ENCODE measurements at regions not wholly inside any gene's neighbourhood (a gene's known extent, or its start where the extent isn't known, plus 50 kb on each side); places are given as distances from the start of the nearest gene placed in this dataset.

DNA sequence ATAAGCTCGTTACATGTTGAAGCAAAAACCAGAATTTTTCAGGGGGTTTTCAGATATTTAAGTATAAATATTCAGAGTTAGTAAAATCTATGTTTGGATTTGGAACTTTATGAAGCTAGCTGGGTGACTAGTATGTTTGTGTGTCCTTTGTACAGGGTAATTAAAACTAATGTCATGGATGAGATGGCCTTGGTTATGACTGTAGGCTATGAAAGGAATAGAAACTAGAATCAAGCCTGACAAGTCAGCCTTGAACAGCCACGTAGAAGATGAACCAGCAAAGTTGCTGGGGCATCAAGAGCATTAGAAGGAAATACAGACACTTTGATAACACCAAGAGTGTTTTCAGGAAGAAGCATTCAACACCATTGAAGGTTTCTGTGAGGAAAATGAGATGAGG lies 825.1 kb upstream of the CNTNAP5 start:
- no peak for DNase-seq

DNA sequence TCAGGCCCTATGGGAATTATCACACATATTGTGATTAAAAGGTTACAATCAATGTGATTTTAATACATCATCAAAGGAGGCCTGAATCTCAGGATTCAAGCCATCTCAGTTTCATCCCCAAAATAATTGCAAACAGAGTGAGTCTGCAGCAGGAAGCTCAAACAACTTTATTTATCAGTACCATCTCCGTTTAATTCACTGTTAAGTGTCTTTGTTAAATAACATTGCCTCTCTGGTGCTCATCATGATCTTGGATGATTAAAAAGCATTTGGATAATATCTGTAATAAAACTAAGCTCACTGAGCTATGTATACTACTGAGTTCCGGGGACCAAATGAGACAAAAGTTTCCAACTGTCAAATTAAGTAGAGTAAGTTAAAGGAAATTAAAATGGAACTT lies 817.8 kb upstream of the CNTNAP5 start:
- no peak for DNase-seq

DNA sequence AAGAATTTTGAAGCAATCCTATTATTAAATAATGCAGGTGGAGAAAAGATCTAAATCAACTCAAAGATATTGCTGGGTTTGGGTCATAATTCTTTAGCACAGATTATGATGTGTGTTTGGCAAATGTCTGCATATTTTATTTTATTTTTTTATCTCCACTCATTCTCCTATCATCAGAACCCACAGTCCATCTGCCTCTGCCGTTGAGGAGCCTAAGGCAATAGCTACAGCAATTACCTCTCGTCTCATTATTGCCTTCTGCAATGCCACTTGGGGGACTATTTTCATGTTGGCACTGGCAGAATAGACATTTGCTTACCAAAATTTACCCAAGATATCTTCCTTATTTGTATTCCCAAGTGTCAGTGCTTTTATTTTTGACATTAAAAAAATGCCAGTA lies 815.9 kb upstream of the CNTNAP5 start:
- no peak for DNase-seq

DNA sequence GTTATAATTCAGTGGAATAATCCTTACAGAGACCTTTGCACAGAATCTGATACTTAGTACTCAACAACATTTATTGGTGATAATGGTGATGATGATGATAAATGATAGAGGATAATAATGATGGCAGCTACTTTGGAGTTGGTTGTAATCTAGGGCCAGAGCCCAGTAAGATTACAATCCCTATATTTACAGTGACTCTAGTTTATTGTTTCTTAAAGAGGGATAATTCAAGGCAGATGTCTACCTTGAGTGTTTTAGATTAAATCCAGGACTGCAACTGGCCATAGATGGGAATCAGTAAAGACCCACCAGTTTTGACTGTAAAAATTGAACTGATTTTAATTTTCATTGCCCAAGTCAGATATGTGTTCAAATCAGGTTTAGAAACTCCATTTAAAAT lies 813.9 kb upstream of the CNTNAP5 start:
- no peak for DNase-seq

DNA sequence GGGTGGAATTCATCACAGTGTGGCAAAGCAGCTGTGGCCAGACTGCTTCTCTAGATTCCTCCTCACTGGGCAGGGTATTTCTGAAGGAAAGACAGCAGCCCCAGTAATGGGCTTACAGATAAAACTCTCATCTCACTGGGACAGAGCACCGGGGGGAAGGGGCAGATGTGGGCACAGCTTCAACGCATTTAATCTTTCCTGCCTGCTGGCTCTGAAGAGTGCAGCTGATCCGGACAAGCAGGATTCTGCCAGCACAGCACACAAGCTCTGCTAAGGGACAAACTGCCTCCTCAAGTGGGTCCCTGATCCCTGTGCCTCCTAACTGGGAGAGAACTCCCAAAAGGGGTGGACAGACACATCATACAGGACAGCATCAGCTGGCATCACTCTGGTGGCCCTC lies 779.9 kb upstream of the CNTNAP5 start:
- DNase-seq = peak; percentile 11

DNA sequence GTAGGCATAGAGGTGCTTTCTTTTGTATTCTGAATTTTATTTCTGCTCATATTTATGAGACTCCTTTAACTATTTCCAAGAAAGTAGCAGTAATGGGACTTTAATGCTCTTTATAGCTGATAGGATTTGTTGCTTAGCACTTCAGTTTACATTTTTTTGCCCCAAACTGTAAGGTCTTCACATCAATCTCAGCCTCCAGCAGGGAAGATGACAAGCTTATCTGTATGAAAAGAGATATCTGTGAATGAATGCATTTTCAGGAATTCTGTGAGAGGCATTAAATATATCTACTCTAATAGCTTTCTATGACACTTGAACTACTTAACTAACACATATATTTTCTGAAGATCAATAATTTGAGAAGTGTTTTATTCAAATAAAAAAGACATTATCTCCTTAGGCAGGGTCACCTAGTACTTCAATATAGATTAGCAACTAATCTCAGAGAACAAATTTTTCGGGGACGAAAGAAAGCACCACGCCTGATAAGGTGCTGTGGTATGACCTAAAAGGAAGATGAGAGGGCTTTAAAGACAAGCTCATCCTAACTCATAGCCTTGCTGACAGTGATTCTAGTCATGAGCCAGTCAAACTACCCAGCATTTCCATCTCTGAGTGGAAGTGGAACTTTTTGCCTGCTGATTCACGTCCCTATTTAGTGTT lies 766.1 kb upstream of the CNTNAP5 start:
- no peak for DNase-seq

DNA sequence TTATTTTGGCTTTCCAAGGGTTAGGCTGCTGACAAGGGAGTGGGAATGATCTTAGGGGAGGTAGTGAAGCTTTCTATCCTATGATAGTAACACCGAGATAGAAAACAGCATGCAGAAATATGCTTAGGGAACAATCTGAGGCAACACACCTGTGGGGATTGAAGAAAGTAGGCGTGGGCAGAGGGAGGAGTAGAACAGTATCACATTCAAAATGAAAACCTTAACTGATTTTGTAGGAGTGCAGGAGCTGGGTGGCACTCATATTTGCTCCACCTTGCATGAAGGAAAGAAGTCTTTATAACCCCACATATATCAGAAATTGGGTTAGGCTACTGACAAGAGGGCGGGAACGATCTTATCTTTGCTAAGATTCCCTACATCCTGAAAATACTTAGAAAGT lies 762.2 kb upstream of the CNTNAP5 start:
- DNase-seq = no peak

DNA sequence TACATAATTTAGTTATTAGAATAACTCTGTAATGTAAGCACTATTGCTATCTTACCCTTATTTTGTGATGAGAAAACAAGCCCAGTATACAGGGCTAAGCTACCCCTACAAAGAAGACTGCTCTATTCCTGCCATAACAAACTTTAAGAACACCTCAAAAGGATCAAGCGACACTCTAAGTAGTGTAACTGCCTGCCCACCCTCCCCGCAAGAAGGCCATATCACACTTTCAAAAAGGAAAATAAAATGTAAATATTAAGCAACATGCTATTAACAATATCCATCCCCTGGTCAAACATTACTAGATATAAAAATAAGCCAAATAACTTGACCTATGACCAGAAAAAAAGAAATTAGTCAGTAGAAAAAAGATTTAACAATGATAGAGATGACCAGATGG lies 741.7 kb upstream of the CNTNAP5 start:
- DNase-seq = no peak

DNA sequence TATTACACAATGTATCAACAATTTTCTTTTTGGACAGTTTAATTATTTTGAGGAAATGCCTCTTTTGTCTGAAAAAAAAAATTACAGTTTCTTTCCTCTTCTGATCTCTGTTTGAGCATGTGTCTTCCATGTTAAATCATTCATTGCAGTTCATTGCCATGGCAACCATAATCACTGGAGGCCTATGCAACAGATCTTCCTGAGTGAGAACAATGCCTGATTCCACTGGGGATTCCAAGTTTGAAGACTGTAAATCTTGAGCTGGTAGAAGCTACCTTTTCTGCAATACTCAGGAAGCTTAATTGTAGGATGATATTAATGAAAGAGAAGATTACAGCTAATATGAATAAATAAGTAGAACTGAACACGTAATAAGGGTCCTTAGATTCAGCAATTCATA lies 721.4 kb upstream of the CNTNAP5 start:
- peak; percentile 5 for DNase-seq
